SK-N-SH (cell line): ENCODE measurements at regions not wholly inside any gene's neighbourhood (a gene's known extent, or its start where the extent isn't known, plus 50 kb on each side); places are given as distances from the start of the nearest gene placed in this dataset.

Experiments used
- CTCF ChIA-PET: fragments of 300-600, 350-600 bp; formaldehyde crosslinking; extraction: SDS; loops from one replicate; lab custom pipeline; 2021; lab: Yijun Ruan, JAX
- POLR2A ChIA-PET: fragments of 350-600 bp; sonication (Branson Sonifier 250); formaldehyde crosslinking; extraction: SDS; loops from one replicate; lab custom pipeline; 2020; ENCODE audit warnings: antibody characterized with exemption, inconsistent platforms; lab: Yijun Ruan, JAX
- DNase-seq: peaks from one replicate; pipeline ENCODE4 v3.0.0; 2012
- H2AFZ ChIP-seq: fragments of 200-600 bp; sonication (generic); 2 replicates; pipeline ENCODE4 v1.8.1; 2016; ENCODE audit warnings: antibody characterized with exemption, mild to moderate bottlenecking, low read depth
- H3F3A ChIP-seq: fragments of 200-600 bp; sonication (generic); replicated peaks from 2 replicates; pipeline ENCODE3; 2016; ENCODE audit warnings: antibody characterized with exemption, mild to moderate bottlenecking; ENCODE audit not compliant: insufficient read depth
- H3K27ac ChIP-seq, 2 experiments: fragments of 200-500 bp in 1 of 2; fragments of 200-600 bp in 1 of 2; sonication (Bioruptor generic) in 1 of 2; sonication (generic), shearing (Covaris generic) in 1 of 2; 2 replicates each; pipeline versions ENCODE4 v1.5.1 to v1.6.1; 2014 to 2016; ENCODE audit warnings: low read depth in 2 of 2, inconsistent platforms in 1 of 2, low read length in 1 of 2, mild to moderate bottlenecking in 1 of 2, mixed read lengths in 1 of 2
- H3K27me3 ChIP-seq: fragments of 200-600 bp; sonication (generic), shearing (Covaris generic); 2 replicates; pipeline ENCODE4 v1.6.1; 2016; ENCODE audit warnings: mixed run types; ENCODE audit not compliant: insufficient read depth
- H3K36me3 ChIP-seq, 2 experiments: fragments of 200-500 bp in 1 of 2; fragments of 200-600 bp in 1 of 2; sonication (Bioruptor generic) in 1 of 2; sonication (generic) in 1 of 2; replicated peaks in 1 of 2; 2 replicates each; pipeline versions ENCODE3 to v1.5.1; 2014 to 2016; ENCODE audit warnings: low read length in 1 of 2, mild to moderate bottlenecking in 1 of 2; ENCODE audit not compliant: insufficient read depth in 2 of 2, control insufficient read depth in 1 of 2
- H3K4me1 ChIP-seq, 2 experiments: fragments of 200-500 bp in 1 of 2; fragments of 200-600 bp in 1 of 2; sonication (Bioruptor generic) in 1 of 2; sonication (generic), shearing (Covaris generic) in 1 of 2; 2 replicates each; pipeline versions ENCODE4 v1.5.1 to v1.6.1; 2014 to 2016; ENCODE audit warnings: low read depth in 1 of 2, low read length in 1 of 2, mixed run types in 1 of 2; ENCODE audit not compliant: insufficient read depth in 2 of 2, control insufficient read depth in 1 of 2
- H3K4me2 ChIP-seq: fragments of 200-600 bp; sonication (generic), shearing (Covaris generic); 2 replicates; pipeline ENCODE4 v1.6.1; 2017; ENCODE audit warnings: mixed run types
- H3K4me3 ChIP-seq, 2 experiments: fragments of 200-500 bp in 1 of 2; fragments of 200-600 bp in 1 of 2; sonication (Bioruptor generic) in 1 of 2; sonication (generic), shearing (Covaris generic) in 1 of 2; 2 replicates each; pipeline versions ENCODE4 v1.5.1 to v1.8.1; 2014 to 2016; ENCODE audit warnings: low read depth in 2 of 2, inconsistent platforms in 1 of 2, low read length in 1 of 2, mild to moderate bottlenecking in 1 of 2, mixed read lengths in 1 of 2, moderate library complexity in 1 of 2
- H3K79me2 ChIP-seq: fragments of 200-600 bp; sonication (generic); 2 replicates; pipeline ENCODE4 v1.8.1; 2017; ENCODE audit warnings: mild to moderate bottlenecking; ENCODE audit not compliant: insufficient read depth
- H3K9ac ChIP-seq: fragments of 200-600 bp; sonication (generic); 2 replicates; pipeline ENCODE4 v1.6.1; 2017; ENCODE audit warnings: mixed run types
- H3K9me2 ChIP-seq: fragments of 200-600 bp; sonication (generic); 2 replicates; pipeline ENCODE4 v1.6.1; 2017; ENCODE audit warnings: mixed run types
- H3K9me3 ChIP-seq: fragments of 200-600 bp; sonication (generic); 2 replicates; pipeline ENCODE4 v1.6.1; 2017; ENCODE audit warnings: mixed run types, mild to moderate bottlenecking, moderate library complexity
- H4K20me1 ChIP-seq: fragments of 200-600 bp; sonication (generic); 2 replicates; pipeline ENCODE4 v1.6.1; 2017; ENCODE audit warnings: mild to moderate bottlenecking, mixed run types; ENCODE audit not compliant: insufficient read depth
- ELF1 ChIP-seq: IDR thresholded peaks from 2 replicates; pipeline ENCODE4 v1.4.0; 2012
- EP300 ChIP-seq, 2 experiments: IDR thresholded peaks; 2 replicates each; pipeline versions ENCODE4 v1.4.0 to v1.6.1; 2012; ENCODE audit warnings: borderline replicate concordance in 1 of 2, low read depth in 1 of 2, low read length in 1 of 2
- FOXJ3 ChIP-seq: sonication (generic); formaldehyde crosslinking; IDR thresholded peaks from 2 replicates; pipeline ENCODE4 v1.5.1; 2020; ENCODE audit warnings: mild to moderate bottlenecking, missing genetic modification reagents
- FOXM1 ChIP-seq: IDR thresholded peaks from 2 replicates; pipeline ENCODE4 v1.4.0; 2012; ENCODE audit warnings: low read depth, mild to moderate bottlenecking
- GABPA ChIP-seq: IDR thresholded peaks from 2 replicates; pipeline ENCODE4 v1.4.0; 2012; ENCODE audit warnings: low read depth, mild to moderate bottlenecking
- MXI1 ChIP-seq: IDR thresholded peaks from 2 replicates; pipeline ENCODE4 v1.6.1; 2012; ENCODE audit warnings: mild to moderate bottlenecking, low read depth, low read length, improper control_type of control experiment
- NFIC ChIP-seq: IDR thresholded peaks from 2 replicates; pipeline ENCODE4 v1.4.0; 2012; ENCODE audit warnings: borderline replicate concordance
- NRF1 ChIP-seq: IDR thresholded peaks from 2 replicates; pipeline ENCODE4 v1.6.1; 2012; ENCODE audit warnings: low read depth, mild to moderate bottlenecking, low read length
- POLR2AphosphoS5 ChIP-seq: IDR thresholded peaks from 2 replicates; pipeline ENCODE4 v1.6.1; 2012; ENCODE audit warnings: low read depth, low read length
- RFX5 ChIP-seq: IDR thresholded peaks from 2 replicates; pipeline ENCODE4 v1.6.1; 2012; ENCODE audit warnings: mild to moderate bottlenecking, improper control_type of control experiment, low read length
- RXRA ChIP-seq: IDR thresholded peaks from 2 replicates; pipeline ENCODE4 v1.4.0; 2012; ENCODE audit warnings: low read depth, mild to moderate bottlenecking, borderline replicate concordance
- SIN3A ChIP-seq: IDR thresholded peaks from 2 replicates; pipeline ENCODE4 v1.6.1; 2012; ENCODE audit warnings: low read depth, mild to moderate bottlenecking, low read length, moderate library complexity, borderline replicate concordance
- TCF12 ChIP-seq: IDR thresholded peaks from 2 replicates; pipeline ENCODE4 v1.4.0; 2012
- TEAD4 ChIP-seq: IDR thresholded peaks from 2 replicates; pipeline ENCODE4 v1.4.0; 2012; ENCODE audit warnings: mild to moderate bottlenecking, borderline replicate concordance; ENCODE audit not compliant: insufficient read depth
- YY1 ChIP-seq: IDR thresholded peaks from 2 replicates; pipeline ENCODE4 v1.4.0; 2012; ENCODE audit warnings: low read depth, mild to moderate bottlenecking
- WGBS: methylation state at CpG from one replicate; pipeline ENCODE4 v1.1.6; 2017; ENCODE audit warnings: low lambda C conversion rate; 5-methylcytosine and 5-hydroxymethylcytosine counted together
- TF ChIP-seq, protein P1 (sequence below): IDR thresholded peaks from 2 replicates; pipeline ENCODE4 v1.4.0; 2012; ENCODE audit warnings: low read depth
- TF ChIP-seq, protein P2 (sequence below): IDR thresholded peaks from 2 replicates; pipeline ENCODE4; 2012
- TF ChIP-seq, protein P3 (sequence below): IDR thresholded peaks from 2 replicates; pipeline ENCODE4 v1.4.0; 2012; ENCODE audit warnings: low read depth, borderline replicate concordance
- TF ChIP-seq, protein P4 (sequence below): fragments of 150-350 bp; IDR thresholded peaks from 2 replicates; pipeline ENCODE4 v1.6.1; 2017; ENCODE audit warnings: antibody characterized with exemption, low read length, low read depth, borderline replicate concordance
- TF ChIP-seq, protein P5 (sequence below): fragments of 200-600 bp; sonication (generic); IDR thresholded peaks from 2 replicates; pipeline ENCODE4 v1.6.1; 2017; ENCODE audit warnings: antibody characterized with exemption, mild to moderate bottlenecking, moderate library complexity

DNA sequence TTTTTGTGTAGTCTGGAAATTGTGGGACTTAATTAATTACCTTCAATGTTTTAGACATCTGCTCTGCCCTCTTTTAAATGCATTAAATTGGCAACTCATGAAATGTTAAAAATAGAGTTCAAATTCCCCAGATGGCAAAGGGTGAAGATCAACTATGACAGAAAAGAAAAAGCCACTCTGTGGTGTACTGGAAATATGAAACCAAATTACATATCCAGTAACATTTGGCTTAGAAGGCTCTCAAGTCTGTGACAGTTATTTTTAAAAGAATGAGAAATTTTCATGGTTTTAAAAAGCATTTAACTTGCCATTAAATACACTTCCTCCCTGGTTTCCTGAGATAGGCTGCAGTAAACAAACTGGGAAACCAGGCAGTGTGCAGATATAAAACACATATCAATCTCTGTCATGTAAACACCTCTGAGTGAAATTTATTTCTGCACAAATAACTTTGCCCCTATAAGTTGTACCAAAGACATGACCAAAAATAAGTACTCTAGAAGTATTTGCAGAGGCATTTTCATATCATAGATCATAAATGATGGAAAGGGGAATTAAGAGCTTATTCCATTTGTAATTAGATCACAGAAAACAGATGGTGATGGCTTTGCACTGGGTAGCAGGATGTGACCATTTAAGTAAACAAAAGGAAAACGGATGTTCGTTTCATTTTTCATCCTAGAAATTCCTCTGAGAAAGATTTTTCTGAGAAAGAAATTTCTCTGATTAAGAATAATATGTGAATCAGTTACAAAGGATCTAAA is 360.1 kb downstream of the SAMD5 start:
- Histone ChIP-seq H3K4me3 (no peak overlapping the region; a peak in 1 of 4 replicates), H3K27me3 (no peaks in the 10 kb centered on the region), H3F3A (no peaks in the 10 kb centered on the region), H4K20me1 (no peaks in the 10 kb centered on the region), H3K9me2 (no peaks in the 10 kb centered on the region), H3K4me1 (peaks cover 0 to 13% of the 10 kb centered on the region in 2 experiments; a peak in 2 of 4 replicates), H2AFZ (no peak overlapping the region), H3K4me2 (no peak overlapping the region), H3K9ac (no peak overlapping the region), H3K27ac (no peak overlapping the region), H3K79me2 (no peaks in the 10 kb centered on the region), H3K36me3 (no peaks in the 10 kb centered on the region), H3K9me3 (no peaks in the 10 kb centered on the region)
- ChIA-PET CTCF (no interaction called here), POLR2A (no interaction called here)
- TF ChIP-seq, protein P1, sequence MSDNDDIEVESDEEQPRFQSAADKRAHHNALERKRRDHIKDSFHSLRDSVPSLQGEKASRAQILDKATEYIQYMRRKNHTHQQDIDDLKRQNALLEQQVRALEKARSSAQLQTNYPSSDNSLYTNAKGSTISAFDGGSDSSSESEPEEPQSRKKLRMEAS, result no peak
- TF ChIP-seq, protein P2, sequence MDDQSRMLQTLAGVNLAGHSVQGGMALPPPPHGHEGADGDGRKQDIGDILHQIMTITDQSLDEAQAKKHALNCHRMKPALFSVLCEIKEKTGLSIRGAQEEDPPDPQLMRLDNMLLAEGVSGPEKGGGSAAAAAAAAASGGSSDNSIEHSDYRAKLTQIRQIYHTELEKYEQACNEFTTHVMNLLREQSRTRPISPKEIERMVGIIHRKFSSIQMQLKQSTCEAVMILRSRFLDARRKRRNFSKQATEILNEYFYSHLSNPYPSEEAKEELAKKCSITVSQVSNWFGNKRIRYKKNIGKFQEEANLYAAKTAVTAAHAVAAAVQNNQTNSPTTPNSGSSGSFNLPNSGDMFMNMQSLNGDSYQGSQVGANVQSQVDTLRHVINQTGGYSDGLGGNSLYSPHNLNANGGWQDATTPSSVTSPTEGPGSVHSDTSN, result no peak
- TF ChIP-seq MXI1 (no peak), TEAD4 (no peak), SIN3A (no peak), TCF12 (no peak), GABPA (no peak)
- DNase-seq, result no peak
- WGBS, result 1% methylated on average over 2 of the region's 2 CpGs

DNA sequence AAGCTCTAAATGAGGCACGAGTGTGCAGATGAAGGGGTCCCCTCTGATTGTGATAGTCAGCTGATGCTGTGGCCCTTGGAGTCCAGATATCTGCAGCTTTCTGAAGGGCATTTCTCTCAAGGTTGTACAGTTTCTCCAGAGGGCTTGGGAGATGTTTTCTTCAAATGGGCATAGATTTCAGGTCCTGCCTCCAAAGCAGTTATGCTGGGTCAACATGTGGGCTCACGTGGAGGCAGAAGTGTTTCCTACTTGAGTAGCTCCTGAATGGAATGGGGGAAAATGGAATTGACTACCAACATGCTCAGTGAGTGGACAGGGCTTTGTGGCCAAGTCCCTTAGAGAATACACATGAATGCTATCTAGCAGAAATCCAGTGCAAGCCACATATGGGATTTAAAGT is 360.7 kb downstream of the SAMD5 start:
- no peaks in the 10 kb centered on the region for H3K36me3 ChIP-seq
- TF ChIP-seq RFX5 (no peak), ELF1 (no peak), NRF1 (no peak), FOXM1 (no peak), POLR2AphosphoS5 (no peak), EP300 (IDR thresholded peaks at IDR 0.05; ENCODE audit: borderline replicate concordance in 1 of 2, low read depth in 1 of 2, low read length in 1 of 2) (no peak), YY1 (no peak), FOXJ3 (CRISPR knock-in tag) (no peak), NFIC (no peak), RXRA (no peak)
- TF ChIP-seq, protein P3, sequence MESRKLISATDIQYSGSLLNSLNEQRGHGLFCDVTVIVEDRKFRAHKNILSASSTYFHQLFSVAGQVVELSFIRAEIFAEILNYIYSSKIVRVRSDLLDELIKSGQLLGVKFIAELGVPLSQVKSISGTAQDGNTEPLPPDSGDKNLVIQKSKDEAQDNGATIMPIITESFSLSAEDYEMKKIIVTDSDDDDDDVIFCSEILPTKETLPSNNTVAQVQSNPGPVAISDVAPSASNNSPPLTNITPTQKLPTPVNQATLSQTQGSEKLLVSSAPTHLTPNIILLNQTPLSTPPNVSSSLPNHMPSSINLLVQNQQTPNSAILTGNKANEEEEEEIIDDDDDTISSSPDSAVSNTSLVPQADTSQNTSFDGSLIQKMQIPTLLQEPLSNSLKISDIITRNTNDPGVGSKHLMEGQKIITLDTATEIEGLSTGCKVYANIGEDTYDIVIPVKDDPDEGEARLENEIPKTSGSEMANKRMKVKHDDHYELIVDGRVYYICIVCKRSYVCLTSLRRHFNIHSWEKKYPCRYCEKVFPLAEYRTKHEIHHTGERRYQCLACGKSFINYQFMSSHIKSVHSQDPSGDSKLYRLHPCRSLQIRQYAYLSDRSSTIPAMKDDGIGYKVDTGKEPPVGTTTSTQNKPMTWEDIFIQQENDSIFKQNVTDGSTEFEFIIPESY, result no peak
- TF ChIP-seq, protein P4, sequence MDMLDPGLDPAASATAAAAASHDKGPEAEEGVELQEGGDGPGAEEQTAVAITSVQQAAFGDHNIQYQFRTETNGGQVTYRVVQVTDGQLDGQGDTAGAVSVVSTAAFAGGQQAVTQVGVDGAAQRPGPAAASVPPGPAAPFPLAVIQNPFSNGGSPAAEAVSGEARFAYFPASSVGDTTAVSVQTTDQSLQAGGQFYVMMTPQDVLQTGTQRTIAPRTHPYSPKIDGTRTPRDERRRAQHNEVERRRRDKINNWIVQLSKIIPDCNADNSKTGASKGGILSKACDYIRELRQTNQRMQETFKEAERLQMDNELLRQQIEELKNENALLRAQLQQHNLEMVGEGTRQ, result no peak
- TF ChIP-seq, protein P1, result no peak
- TF ChIP-seq, protein P5, sequence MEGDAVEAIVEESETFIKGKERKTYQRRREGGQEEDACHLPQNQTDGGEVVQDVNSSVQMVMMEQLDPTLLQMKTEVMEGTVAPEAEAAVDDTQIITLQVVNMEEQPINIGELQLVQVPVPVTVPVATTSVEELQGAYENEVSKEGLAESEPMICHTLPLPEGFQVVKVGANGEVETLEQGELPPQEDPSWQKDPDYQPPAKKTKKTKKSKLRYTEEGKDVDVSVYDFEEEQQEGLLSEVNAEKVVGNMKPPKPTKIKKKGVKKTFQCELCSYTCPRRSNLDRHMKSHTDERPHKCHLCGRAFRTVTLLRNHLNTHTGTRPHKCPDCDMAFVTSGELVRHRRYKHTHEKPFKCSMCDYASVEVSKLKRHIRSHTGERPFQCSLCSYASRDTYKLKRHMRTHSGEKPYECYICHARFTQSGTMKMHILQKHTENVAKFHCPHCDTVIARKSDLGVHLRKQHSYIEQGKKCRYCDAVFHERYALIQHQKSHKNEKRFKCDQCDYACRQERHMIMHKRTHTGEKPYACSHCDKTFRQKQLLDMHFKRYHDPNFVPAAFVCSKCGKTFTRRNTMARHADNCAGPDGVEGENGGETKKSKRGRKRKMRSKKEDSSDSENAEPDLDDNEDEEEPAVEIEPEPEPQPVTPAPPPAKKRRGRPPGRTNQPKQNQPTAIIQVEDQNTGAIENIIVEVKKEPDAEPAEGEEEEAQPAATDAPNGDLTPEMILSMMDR, result no peak
- no peaks in the 10 kb centered on the region for H3K9me3 ChIP-seq
- H3K4me2 ChIP-seq, result no peak overlapping the region
- ChIA-PET POLR2A (no interaction called here), CTCF (no interaction called here)
- H3K4me1 ChIP-seq, result peaks cover 0 to 13% of the 10 kb centered on the region in 2 experiments; a peak in 2 of 4 replicates
- DNase-seq, result no peak
- H4K20me1 ChIP-seq, result no peaks in the 10 kb centered on the region
- H3K9ac ChIP-seq, result no peak overlapping the region
- 3% methylated on average over 2 of the region's 2 CpGs for WGBS
- no peak overlapping the region; a peak in 1 of 4 replicates for H3K4me3 ChIP-seq
- no peaks in the 10 kb centered on the region for H3K79me2 ChIP-seq
- H3K27ac ChIP-seq, result no peak overlapping the region
- no peaks in the 10 kb centered on the region for H3K27me3 ChIP-seq
- H3K9me2 ChIP-seq, result no peaks in the 10 kb centered on the region
- H2AFZ ChIP-seq, result no peak overlapping the region
- no peaks in the 10 kb centered on the region for H3F3A ChIP-seq
